ENCODE measurements at regions not wholly inside any gene's neighbourhood (a gene's known extent, or its start where the extent isn't known, plus 50 kb on each side); places are given as distances from the start of the nearest gene placed in this dataset.

DNA sequence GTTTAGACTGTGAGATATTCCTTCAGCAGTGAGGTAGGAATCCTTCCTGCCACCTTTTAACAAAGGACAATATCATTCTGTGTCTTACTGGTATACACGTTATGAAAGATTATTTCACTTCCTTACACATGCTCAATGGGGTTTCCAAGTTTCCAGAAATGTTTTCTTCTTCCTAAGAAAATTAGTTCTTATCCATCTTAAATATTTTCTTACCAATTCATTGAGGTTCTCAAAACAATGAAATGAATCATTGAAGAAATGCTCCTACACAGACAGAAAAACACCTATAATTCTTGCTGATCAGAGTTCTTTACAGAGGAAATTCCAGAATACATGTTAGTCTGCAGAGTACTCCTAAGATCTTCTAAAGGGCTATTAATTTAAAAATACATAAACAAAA, 51.4 kb upstream of the SEC61G start:
- TF ChIP-seq CTCF (IDR thresholded peaks at IDR 0.05): no peak

DNA sequence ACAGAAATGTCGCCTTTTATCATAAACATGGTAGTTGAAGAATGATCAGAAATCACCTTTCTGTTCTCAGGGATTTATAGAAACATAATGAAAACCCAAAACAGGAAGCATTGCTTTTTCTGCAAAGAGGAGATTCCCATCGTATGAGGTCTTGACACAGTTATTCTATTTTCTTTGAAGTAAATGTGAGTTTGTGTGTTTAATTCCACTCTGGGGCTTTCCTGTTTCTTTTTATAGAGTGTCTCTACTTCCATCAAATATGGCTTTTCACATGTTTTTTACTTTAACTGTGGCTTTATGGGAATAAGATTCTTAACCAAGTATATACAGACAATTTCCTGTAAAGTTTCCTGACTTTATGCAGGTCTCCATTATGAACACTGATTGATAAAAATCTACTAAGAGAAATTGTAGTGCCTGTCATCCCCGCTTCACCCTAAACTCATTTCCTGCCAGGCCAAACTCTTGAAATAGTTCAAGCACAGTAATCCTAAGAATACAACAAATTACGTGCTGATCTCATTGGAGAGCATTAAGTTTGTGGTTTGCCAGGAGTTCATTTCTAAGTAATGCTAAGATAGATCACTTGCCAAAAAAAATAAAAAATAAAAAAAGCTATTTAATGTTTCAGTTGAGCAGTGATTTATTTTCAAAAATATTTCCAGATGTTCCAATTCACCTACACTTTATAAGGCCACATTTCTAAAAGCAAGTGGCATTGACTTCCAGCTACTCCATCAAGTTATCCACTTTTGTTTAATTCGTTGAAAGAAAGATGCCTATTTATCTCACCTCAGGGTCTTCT, 52.2 kb upstream of the SEC61G start:
- no peak for TF ChIP-seq CTCF (IDR thresholded peaks at IDR 0.05)

- no peak for TF ChIP-seq CTCF (IDR thresholded peaks at IDR 0.05)
Observed at GRCh38 chr7:54811846-54812254, 52.8 kb upstream of the SEC61G start.

GRCh38 chr7:54812756-54813322, 53.8 kb upstream of the SEC61G start:
- no peak for TF ChIP-seq CTCF (IDR thresholded peaks at IDR 0.05)

- TF ChIP-seq CTCF (IDR thresholded peaks at IDR 0.05): no peak
Observed at GRCh38 chr7:54813398-54813797, 54.4 kb upstream of the SEC61G start.

DNA sequence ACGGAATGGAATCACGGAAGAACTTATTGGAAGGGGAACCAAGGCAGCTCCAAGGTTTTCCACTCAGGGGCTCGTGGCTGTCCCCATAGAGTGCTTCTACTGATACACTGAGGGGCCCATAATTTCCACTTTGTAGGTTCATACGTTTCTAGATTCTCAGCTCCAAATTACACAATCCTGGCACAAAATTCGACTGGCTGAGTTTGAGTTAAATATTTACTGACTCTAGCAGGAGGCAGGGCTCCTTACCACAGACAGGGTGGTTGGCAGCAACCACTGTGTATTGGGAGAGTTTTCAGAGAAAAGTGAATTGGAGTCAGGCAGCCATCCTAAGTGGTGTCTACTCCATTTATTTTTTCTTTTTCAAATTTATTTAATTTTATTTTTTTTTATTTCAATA, 55.4 kb upstream of the SEC61G start:
- no peak for TF ChIP-seq CTCF (IDR thresholded peaks at IDR 0.05)

- TF ChIP-seq CTCF (IDR thresholded peaks at IDR 0.05): no peak
Observed at GRCh38 chr7:54817152-54817551, 58.1 kb upstream of the SEC61G start.

All from LNCAP (cell line).